CD4-positive, alpha-beta T cell treated with Interleukin-6 at 100 ng/mL for 8 hours (primary cell): ENCODE measurements at regions not wholly inside any gene's neighbourhood (a gene's known extent, or its start where the extent isn't known, plus 50 kb on each side); places are given as distances from the start of the nearest gene placed in this dataset.

ENCODE experiments used
- DNase-seq: peaks from one replicate; pipeline ENCODE4 v3.0.0-alpha.2; 2020; ENCODE audit warnings: mixed read lengths, low spot score

DNA sequence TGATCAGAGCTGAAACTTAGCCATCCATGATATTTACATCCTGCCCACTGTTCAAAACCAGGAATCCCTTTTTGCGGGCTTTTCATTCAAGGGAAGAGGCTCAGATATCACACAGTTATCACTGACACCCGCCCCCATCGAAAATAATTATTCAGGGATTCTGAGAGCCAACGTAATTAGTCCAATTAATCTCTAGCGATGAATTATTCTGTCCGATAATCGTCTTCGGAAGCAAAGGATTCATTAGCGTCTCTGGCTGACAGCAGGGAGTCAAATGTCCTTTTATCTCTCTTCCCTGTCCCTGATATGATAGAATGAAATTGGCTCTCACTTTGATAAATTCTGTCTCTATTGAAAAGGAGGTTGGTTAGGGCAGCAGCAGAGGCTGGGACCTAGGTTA, 140.4 kb upstream of the IPO9 start:
- DNase-seq = no peak

DNA sequence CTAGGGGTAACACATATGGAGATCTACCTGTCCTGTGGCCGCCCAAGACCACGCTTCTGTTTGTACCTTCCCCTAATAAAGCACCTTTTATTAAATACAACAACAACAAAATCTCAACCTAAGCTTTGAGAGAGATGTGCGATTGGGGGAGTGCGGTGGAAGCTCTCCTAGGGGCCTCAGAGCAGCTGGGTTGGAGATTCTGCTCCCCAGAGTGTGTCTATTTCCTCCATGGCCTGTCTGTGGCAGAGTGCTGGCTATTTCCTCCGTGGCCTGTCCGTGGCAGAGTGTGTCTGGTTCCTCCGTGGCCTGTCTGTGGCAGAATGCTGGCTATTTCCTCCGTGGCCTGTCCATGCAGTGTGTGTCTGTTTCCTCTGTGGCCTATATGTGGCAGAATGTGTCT, 139.3 kb upstream of the IPO9 start:
- no peak for DNase-seq

DNA sequence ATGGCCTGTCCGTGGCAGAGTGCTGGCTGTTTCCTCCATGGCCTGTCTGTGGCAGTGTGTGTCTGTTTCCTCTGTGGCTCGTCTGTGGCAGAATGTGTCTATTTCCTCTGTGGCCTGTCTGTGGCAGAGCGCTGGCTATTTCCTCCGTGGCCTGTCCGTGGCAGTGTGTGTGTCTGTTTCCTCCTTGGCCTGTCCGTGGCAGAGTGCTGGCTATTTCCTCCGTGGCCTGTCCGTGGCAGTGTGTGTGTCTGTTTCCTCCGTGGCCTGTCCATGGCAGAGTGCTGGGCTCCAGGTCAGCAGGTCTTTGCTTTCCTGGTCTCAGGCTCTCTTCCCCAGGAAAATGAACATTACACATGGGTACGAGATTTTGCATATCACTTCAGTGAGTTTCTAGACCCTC, 138.4 kb upstream of the IPO9 start:
- DNase-seq = no peak

DNA sequence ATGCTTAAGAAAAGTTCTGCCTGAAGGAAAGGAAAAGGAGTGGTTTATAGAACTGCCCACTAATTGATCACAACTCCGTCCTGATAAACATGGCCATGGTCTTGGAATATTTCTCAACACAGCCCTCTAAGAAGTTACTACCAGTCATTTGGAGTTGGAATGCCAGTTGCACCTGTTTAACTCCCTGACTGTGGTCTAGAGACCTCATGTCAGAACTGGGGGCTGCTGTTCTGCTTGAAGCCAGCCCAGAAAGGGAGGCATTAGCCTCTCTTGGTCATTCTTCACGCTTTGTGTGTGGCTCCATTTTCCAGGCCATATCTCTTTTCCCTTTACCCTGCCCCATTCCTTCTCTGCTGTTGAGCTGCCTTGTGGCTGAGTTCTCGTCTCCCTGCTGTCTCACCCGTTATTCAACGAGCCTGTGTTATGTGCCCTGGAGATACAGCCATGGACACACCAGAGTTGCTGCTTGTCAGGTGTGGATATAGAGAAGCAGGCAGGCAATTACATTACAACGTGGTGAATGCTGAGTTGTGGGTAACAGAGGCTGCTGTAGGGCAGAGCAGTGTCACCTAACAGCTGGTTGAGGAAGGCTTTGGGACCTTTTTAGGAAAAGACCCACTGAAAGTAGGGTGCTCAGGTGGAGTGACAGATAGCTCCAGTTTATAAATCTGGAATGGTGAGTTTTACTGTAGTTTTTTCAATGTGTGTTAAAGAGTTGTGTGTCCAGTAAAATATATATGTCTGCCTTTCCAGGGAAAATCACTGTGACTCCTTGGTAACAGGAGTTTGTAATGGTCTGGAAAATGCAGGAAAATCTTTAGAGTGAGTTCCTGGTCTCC, 137.0 kb upstream of the IPO9 start:
- DNase-seq = no peak

DNA sequence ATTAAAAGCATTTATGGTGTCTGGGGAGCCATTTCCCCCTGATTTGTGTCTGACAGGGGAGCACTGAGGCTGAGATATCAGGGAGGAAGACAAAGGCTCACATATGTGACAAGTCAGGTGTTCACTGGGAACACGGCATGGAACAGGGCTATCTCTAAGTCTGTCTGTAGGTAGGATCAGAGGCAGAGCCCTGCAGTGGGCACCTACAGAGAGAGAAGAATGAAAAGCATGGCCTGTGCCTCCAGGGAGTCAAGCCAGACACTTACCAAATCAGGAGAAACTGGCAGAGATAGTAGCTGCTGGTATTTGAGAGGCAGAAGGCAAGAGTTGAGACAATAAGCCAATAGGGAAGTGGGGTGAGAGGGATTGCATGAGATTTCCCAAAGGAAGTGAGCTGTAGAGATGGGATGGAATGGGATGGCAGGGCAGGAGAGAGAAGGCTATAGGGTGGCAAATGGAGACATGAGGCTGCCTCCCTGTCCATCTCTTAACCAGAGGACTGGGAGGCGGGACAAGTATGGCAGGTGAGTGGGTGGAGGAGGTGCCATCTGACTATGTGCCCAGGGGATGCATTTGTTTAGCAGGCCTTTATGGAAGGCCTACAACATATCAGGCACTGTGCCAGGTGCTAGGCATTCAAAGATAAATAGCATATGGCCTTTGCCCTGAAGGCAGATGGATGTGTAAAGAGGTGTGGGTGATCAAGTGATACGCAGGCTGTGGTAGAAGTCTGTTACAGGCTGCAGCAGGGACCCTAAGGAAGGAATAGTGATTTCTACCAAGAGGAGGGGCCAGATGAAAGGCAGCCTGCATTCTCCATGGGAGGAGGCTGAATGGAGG, 136.2 kb upstream of the IPO9 start:
- no peak for DNase-seq

DNA sequence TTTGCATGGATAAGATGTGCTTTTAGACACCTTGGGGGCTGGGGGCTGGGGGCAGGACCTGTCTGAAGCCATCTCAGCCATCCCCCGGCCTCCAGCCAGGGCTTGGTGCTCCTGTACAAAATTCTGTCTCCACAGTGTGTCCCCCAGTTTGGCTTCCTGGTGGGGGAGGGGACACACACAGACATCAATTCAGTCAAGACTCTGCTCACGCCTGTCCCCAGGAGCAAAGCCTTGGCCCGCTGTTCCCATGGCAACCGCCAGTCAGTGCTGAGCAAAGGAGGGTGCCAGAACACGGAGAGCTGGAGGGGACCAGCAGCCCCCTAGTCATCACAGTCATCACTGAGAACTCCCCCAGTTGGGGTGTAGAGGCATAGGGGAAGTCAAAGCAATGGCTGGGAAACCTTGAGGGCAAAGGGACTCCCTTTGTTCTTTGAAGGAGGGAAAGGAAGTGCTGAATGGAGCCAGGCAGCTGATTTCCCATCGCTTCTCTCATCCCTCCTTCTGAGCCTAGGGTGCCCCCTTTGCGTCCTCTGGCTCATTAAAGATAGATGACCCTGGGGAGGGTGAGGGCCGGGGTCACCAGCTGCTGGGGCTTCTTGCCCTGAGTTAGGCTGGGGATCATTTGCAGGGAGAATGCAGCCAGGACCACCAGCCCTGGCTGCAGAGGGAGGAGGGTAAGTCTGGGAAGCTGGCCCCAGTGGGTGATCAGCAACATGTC, 134.9 kb upstream of the IPO9 start:
- DNase-seq = no peak

DNA sequence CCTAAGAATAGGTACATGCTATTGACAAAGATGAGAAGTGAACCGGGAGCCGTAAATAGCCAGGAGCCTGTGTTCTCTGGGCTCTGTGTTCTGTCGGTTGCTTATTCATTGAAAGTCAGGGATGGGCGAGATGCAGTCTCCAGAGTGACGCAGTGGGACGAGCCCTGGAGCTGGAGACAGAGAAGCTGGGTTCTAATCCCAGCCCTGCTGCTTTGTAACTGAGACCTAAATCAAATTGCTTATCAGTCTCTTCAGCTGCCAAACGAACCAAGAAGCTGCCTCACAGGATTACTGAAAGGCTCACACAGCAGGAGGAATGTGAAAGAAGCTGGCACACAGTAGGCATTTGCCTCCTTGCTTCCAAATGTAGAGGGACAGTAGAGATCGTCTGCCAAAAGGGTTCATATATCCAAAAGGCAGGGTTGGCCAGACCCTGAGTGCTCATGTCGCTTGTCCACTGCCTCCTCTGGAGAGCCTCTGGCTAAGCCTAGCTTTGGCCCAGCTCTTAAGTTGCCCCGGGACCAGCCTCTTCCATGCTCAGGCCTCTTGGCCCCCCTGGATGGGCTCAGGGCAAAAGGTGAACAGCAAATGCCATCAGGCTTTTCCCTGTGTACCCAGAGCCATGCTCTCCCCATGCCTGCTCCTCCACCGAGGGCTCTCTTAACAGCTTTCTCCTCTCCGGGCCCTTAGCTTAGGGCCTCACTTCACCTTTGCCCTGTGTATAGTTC, 134.2 kb upstream of the IPO9 start:
- DNase-seq = no peak

DNA sequence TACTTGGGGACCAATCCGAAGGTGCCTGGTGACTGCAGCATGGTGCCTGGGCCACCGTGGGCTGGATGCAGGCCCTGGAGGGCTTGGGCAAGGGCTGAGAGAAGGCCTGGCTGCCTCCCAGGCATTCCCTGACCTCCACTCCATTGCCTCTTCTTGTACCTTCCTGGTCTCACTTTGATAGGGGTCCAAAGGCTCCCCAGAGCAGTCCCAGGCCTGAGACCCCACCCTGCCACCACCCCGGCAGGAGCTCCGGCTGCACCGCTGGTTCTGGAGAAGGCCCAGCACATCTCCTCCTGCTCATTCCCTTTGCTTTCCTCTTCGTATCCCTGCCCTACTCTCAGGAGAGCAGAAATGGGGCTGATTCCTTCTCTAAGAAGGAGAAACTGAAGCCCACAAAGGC, 133.3 kb upstream of the IPO9 start:
- no peak for DNase-seq

DNA sequence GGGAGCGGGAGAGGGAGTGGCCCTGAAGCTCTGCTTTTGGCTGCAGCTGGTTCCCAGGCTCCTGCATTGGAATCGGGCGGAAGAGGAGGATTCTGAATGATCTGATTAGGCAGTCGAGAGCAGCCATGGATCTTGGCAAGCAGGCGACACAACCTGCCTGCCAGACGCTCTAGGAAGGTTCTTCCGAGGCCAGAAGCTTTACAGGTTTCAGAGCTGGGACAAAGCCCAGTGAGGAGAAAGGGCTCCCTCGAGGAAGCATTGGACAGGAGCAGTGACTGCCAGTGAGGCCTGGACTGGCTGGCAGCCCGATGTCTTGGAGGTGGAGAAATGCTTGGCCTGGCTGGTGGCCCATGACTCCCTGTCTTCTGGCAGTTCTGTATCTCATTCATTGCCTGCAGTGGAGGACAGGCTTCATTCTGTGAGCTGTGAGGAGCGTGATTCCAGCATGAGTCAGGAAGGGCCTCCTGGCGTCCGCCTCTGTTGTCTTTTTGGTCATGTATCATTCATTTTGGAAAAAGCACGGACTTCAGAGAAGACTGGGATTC, 132.7 kb upstream of the IPO9 start:
- no peak for DNase-seq

DNA sequence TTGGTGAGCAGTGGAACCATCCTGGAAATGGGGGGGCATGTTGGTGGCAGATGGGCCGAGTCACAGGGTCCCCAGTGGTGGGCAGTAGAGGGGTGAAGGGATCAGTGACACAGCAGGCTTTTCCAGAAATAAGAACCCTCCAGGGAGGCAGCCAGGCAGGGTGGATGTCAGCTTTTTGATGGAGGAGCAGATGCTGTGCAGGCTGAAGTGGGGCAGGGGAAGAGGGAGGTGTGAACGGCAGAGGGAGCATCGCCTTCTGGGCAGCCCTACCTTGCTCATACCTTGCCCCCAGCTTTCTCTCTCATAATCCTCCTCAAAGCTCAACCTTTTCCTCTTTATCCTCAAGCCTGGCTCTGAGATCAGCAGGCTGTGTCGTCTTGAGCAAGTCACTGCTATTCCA, 131.8 kb upstream of the IPO9 start:
- DNase-seq = no peak

DNA sequence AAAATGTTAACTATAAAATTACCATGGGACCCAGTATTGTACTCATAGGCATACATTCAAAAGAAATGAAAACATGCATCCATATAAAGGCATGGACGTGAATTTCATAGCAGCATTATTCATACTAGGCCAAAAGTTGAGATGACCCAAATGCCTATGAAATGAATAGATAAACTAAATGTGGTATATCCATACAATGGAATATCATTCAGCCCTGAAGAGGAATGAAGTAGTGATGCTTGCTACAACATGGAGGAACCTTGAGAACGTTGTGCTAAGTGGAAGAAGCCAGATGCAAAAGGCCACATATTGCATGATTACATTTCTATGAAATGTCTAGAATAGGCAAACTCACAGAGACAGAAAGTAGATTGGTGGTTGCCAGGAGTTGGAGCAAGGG, 127.1 kb upstream of the IPO9 start:
- no peak for DNase-seq

DNA sequence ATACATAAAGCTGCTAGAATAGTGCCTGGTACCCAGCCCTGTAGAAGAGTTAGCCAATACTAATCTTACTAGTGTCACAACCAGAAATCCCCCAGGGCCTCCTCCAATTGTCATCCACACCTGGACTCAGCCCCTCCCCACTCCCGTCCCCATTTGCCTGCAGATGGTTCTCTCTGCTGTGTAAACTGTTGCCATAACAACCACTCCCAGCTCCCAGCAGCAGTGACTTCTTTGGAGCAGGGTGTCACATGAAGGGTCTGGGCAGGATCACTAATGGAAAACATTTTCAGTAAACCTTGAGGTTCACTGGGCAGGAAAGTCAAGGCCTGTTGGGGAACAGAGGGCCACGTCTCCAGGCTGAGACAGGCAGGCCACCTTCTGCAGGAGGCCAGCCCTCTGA, 126.0 kb upstream of the IPO9 start:
- no peak for DNase-seq

DNA sequence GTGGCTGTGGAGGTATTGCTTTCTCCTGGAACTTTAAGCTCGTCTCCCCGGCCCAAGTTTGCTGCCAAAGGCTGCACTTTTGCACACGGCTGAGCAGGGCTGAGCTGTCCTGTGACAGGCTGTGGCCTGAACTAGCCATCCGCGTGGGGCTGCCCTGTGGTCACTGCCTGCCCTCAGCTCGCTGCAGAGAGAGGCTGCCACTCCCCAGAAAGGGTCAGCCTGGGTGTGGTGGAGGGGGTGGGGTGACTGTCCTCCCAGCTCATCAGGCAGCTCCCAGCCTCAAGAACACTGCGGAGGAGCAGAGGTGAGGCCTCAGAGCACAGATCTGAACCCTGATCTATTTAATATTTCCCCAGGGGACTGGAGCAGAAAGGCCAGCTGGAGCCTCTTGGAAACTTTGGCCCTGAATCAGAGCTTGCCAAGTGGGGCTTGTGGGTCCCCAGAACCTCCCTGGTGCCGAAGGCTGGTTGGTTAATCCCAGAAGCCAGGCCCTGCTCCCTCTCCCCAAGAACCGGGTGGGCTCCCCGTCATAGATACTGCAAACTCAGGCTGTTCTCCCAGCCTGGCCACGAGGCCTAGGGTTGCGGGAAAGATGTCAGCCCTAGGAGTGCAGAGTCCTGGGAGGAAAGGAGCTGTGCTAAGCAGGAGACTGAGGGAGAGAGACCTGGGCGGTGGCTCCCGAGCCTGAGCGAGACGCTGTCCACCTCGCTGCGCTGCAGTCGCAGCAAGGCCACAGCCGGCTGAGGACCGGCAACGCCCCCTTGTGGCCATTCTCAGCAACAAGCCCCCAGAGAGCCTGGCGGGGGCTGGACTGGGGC, 125.1 kb upstream of the IPO9 start:
- DNase-seq = peak; percentile 35

DNA sequence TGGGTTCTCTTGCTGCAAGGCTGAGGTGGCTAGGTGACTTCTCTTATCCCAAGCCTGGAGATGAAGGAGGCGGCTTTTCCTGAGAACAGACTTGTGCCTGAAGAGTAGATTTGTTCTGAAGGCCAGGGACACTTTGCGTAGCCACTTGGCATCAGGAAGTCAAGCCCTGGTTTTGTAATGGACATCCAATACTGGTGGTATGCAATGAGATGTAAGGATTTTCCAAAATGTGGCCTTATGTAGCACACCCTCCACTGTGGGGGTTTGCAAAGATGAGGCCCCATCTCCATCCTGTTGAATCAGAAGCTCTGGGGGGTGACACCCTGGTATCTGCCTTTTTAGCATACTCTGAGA, 124.5 kb upstream of the IPO9 start:
- DNase-seq = no peak

DNA sequence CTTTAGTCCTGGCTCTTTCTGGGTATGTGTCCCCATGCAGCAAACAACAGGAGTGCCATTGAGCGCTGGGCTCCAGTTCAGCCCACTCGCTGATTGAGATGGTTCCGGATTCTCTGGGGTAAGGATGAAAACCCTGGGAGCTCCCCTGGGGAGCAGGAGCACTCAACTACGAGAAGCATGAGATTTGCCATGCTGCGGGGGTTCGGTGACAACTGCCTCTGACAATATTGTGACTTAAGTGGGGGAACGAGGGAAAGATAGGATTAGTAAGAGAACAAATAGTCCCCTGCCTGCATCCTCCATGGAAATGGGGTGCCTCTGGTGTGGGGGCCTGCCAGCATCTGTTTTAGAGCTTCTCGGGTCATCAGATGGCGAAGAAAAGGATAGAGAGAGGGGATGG, 123.6 kb upstream of the IPO9 start:
- no peak for DNase-seq

DNA sequence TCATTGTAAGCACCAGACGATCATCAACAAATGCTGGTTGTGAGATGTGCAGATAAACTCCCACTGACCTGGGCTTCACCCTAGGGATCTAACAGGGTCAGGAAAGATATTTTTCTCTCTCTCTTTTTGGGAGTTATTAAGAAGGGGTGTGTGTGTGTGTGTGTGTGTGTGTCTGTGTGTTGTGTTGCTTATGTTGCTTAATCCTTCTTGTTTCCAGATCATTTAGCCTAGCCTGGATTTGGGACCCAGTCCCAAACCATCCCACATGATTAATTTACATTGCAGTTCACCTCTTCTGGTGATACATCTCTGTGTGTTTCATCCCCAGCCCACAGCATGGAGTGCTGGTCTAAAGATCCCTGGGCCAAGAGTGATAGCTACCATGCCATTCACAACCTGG, 122.8 kb upstream of the IPO9 start:
- no peak for DNase-seq

DNA sequence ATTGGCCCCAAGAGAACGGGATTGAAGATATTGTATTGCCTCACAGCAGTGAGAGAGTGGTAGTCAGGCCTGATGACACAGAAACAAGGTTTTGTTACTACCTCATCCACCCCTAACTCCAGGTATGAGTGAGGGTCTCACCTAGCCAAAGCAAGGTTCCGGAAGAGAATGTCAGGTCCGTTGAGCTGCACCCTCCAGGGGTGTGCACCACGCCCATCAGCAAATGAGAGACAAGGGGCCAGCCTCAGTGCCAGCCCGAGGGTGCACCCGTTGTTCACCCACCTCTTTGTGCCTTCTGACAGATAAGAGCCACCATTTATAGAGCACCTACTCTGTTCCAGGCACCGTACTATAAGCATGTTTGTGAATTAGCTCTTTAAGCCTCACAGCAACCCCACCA, 121.9 kb upstream of the IPO9 start:
- DNase-seq = no peak

DNA sequence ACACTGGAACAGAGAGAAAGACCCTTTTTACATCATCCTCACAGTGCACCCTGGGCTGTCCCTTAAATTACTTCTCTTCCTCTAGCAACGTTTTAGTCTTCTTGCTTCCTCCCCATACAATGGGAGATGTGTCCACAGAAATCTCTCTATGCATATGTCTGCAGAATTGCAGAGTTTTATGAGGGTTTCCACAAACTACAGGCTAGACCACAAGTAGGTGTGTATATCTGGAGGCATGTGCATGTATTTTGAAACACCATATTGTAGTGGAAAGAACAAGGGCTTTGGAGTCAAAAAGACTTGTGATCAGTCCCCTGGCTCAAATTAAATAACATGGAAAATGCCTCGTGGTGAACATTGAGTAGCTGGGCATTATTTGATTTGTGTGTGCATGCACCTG, 121.3 kb upstream of the IPO9 start:
- DNase-seq = no peak

DNA sequence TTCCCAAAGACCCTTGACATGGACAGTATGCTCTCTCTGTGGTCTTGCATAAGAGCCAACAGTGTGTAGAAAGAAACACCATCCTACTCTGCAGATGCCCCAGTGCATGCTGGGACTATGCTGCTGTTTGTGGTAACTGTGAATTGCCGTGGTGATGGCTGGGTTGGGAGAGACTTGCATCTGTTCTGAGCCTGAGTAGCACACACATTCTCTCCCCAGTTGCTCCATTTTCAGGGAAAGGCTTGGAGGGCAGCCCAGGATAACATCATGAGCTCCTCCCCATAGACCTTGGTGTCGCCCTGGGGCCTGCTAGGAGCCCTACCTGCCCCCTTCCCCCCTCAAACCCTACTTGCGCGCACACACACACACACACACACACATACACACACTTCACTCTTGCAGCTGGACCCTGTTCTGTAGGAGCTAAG, 120.9 kb upstream of the IPO9 start:
- no peak for DNase-seq

DNA sequence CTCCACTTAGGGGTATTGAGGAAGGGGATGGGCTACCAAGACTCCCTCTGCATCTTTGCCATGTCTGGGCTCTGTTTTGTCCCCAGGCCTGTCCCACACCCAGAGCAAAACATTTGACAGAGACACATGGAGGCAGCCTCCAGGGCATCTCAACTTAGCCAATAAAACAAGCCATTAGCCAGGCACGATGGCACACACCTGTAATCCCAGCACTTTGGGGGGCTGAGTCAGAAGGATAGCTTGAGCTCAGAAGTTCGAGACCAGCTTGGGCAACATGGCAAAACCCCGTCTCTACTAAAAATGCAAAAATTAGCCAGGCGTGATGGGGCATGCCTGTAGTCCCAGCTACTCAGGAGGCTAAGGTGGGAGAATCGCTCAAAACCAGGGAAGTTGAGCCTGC, 120.3 kb upstream of the IPO9 start:
- DNase-seq = no peak
